WTC11 (cell line): ENCODE measurements at regions not wholly inside any gene's neighbourhood (a gene's known extent, or its start where the extent isn't known, plus 50 kb on each side); places are given as distances from the start of the nearest gene placed in this dataset.

Source experiments
- CTCF ChIP-seq: fragments of 200-600 bp; IDR thresholded peaks from 2 replicates; pipeline ENCODE4 v1.8.0; 2022; ENCODE audit warnings: antibody characterized with exemption
- JUN ChIP-seq: sonication (generic); formaldehyde crosslinking; IDR thresholded peaks from 2 replicates; pipeline ENCODE4 v1.8.0; 2023; ENCODE audit warnings: mild to moderate bottlenecking, missing genetic modification reagents
- NFYB ChIP-seq: sonication (generic); formaldehyde crosslinking; conservative IDR thresholded peaks from 2 replicates; pipeline ENCODE4 v1.8.0; 2022; ENCODE audit warnings: low read depth, missing genetic modification reagents
- NR2C2 ChIP-seq: sonication (generic); formaldehyde crosslinking; IDR thresholded peaks from 2 replicates; pipeline ENCODE4 v1.8.0; 2022; ENCODE audit warnings: mild to moderate bottlenecking, missing genetic modification reagents
- SMAD3 ChIP-seq: sonication (generic); formaldehyde crosslinking; IDR thresholded peaks from 2 replicates; pipeline ENCODE4 v1.8.0; 2022; ENCODE audit warnings: missing genetic modification reagents, mild to moderate bottlenecking, borderline replicate concordance
- TCF7 ChIP-seq: sonication (generic); formaldehyde crosslinking; IDR thresholded peaks from 2 replicates; pipeline ENCODE4 v1.8.0; 2022; ENCODE audit warnings: mild to moderate bottlenecking, low read depth, missing genetic modification reagents, moderate library complexity
- USF2 ChIP-seq: sonication (generic); formaldehyde crosslinking; IDR thresholded peaks from 2 replicates; pipeline ENCODE4 v1.8.1; 2023; ENCODE audit warnings: mild to moderate bottlenecking, missing genetic modification reagents, moderate library complexity

GRCh38 chr2:60046529-60046928 is 506.9 kb downstream of the BCL11A start:
- TF ChIP-seq CTCF (no peak), TCF7 (CRISPR knock-in tag) (no peak), USF2 (CRISPR knock-in tag) (no peak), JUN (CRISPR knock-in tag) (no peak), SMAD3 (CRISPR knock-in tag) (no peak), NFYB (no peak), NR2C2 (CRISPR knock-in tag) (no peak)
